Choroid plexus epithelial cell (primary cell): ENCODE measurements at regions not wholly inside any gene's neighbourhood (a gene's known extent, or its start where the extent isn't known, plus 50 kb on each side); places are given as distances from the start of the nearest gene placed in this dataset.

Source experiments
- DNase-seq: peaks from one replicate; pipeline ENCODE4 v3.0.0-alpha.2; 2010; ENCODE audit warnings: low read depth
- H3K4me3 ChIP-seq: 2 replicates; pipeline ENCODE4 v1.5.1; 2011; ENCODE audit warnings: low read depth, mild to moderate bottlenecking, control low read depth, low read length, moderate library complexity
- TF ChIP-seq, protein P1 (sequence below): conservative IDR thresholded peaks from 2 replicates; pipeline ENCODE4 v1.5.1; 2011; ENCODE audit warnings: low read depth, mild to moderate bottlenecking, control low read depth, inconsistent platforms, low read length, moderate library complexity

DNA sequence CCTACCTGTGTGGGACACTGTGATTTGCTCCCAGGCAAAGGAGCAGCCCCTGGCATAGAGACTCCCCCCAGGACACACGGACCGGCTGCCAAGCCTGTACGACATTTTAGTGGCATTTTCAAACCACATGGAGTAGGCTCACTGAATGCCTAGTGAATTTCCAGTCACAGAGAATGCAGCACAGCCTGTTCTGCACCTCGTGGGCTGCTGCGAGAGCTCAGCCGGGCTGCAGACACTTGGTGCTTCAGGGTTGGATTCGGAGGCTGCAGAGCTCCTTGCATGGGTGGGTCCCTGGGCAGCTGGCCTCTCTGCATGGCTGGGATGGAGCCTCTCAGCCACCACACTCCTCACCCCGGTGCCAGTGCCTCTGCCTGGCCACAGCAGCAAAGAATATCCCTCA lies 51.2 kb upstream of the HNF1B start:
- DNase-seq, result no peak
- H3K4me3 ChIP-seq, result no peak overlapping the region
- TF ChIP-seq, protein P1, sequence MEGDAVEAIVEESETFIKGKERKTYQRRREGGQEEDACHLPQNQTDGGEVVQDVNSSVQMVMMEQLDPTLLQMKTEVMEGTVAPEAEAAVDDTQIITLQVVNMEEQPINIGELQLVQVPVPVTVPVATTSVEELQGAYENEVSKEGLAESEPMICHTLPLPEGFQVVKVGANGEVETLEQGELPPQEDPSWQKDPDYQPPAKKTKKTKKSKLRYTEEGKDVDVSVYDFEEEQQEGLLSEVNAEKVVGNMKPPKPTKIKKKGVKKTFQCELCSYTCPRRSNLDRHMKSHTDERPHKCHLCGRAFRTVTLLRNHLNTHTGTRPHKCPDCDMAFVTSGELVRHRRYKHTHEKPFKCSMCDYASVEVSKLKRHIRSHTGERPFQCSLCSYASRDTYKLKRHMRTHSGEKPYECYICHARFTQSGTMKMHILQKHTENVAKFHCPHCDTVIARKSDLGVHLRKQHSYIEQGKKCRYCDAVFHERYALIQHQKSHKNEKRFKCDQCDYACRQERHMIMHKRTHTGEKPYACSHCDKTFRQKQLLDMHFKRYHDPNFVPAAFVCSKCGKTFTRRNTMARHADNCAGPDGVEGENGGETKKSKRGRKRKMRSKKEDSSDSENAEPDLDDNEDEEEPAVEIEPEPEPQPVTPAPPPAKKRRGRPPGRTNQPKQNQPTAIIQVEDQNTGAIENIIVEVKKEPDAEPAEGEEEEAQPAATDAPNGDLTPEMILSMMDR, result no peak
